ENCODE measurements at regions not wholly inside any gene's neighbourhood (a gene's known extent, or its start where the extent isn't known, plus 50 kb on each side); places are given as distances from the start of the nearest gene placed in this dataset.

DNA sequence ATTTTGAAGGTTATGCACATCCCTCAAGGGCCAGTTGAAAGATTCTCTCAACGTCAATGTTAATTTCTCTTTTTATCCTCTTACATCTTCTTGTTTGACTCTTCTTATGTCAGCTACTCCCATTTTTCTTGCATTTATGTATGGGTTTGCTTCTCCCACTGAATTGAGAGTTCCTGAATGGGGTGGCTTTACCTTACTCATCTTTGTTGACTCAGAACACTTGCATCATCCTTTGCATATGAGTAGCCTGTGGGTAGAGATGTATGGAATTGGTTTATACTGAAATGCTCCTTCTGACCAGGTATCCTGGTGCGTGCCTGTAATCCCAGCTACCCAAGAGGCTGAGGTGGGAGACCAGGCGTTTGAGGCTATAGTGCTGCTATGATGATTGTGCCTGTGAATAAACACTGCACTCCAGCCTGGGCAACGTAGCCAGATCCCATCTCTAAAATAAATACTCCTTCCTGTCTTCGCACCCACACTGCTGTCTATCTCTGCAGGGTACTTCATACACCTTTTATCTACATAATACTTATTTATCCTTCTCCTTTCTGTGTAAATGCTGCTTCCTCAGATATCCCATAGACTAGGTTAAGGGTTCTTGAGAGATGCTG is 123.6 kb upstream of the DPH6 start:
- intact Hi-C loops (cut with micrococcal nuclease) = loop anchor here (5.0 to 10.0 kb wide), 2 partner anchors 122 to 905 kb away; partner anchors contain the start of genes CDIN1 and DPH6
- peaks cover 24% of the 10 kb centered on the region for H3K4me1 Mint-ChIP-seq (ENCODE audit: low read depth)
- H3K9me3 Mint-ChIP-seq = no peaks in the 10 kb centered on the region
- H3K27me3 Mint-ChIP-seq (ENCODE audit: insufficient read depth) = no peaks in the 10 kb centered on the region
- H3K27ac Mint-ChIP-seq = no peak overlapping the region
- no peaks in the 10 kb centered on the region for H3K36me3 Mint-ChIP-seq (ENCODE audit: low read depth)
- H3K4me3 Mint-ChIP-seq = no peak overlapping the region
- no peak for DNase-seq (ENCODE audit: low spot score)

GRCh38 chr15:35671197-35671596 is 125.2 kb upstream of the DPH6 start:
- Mint-ChIP-seq H3K9me3 (no peaks in the 10 kb centered on the region), H3K27ac (no peak overlapping the region)

GRCh38 chr15:35671981-35672380 is 126.0 kb upstream of the DPH6 start:
- intact Hi-C loops (cut with micrococcal nuclease) = loop anchor here (5.0 to 10.0 kb wide), 2 partner anchors 125 to 903 kb away; partner anchors contain the start of genes CDIN1 and DPH6
- DNase-seq (ENCODE audit: low spot score) = no peak
- Mint-ChIP-seq H3K4me3 (no peak overlapping the region), H3K27me3 (ENCODE audit: insufficient read depth) (no peaks in the 10 kb centered on the region), H3K36me3 (ENCODE audit: low read depth) (no peaks in the 10 kb centered on the region), H3K4me1 (ENCODE audit: low read depth) (peaks cover 20% of the 10 kb centered on the region), H3K27ac (no peak overlapping the region), H3K9me3 (no peaks in the 10 kb centered on the region)

More at GRCh38 chr15:35671197-35671596, 125.2 kb upstream of the DPH6 start:
- DNase-seq (ENCODE audit: low spot score) = no peak
- Mint-ChIP-seq H3K27me3 (ENCODE audit: insufficient read depth) (no peaks in the 10 kb centered on the region), H3K4me1 (ENCODE audit: low read depth) (peaks cover 24% of the 10 kb centered on the region), H3K36me3 (ENCODE audit: low read depth) (no peaks in the 10 kb centered on the region), H3K4me3 (no peak overlapping the region)
- intact Hi-C loops (cut with micrococcal nuclease) = loop anchor here (5.0 to 10.0 kb wide), 2 partner anchors 124 to 904 kb away; partner anchors contain the start of genes CDIN1 and DPH6

DNA sequence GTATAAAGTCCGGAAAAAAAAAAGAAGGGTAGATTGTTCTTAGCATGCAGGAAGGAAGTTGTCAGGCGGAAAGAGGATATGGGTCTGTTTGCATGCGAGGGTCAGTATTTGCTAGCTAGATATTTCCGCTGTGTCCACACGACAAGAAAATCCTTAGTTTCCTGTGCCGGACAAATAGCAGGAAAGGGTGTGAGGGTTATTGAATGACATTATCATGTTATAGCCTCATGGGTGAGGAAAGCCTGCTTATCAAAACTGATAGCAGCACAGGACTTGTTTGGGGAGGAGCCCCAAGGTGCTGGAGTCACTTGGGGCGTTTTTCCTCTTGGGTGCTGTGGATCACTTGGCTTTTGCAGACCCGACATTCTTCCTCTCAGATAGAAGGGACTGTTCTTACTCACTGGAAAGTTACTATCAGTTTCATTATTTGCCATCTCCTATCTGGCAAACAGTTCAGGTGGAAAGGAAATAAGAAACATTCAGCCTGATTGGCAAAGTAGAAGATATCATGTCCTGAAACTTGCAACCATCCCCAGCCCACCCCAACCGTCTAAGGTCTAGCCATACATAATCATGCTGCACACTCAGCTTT is 127.2 kb upstream of the DPH6 start:
- Mint-ChIP-seq H3K27ac (peak overlapping the region; percentile 63), H3K4me3 (peak overlapping the region; percentile 61), H3K4me1 (ENCODE audit: low read depth) (peaks cover 14% of the 10 kb centered on the region), H3K9me3 (no peaks in the 10 kb centered on the region), H3K27me3 (ENCODE audit: insufficient read depth) (no peaks in the 10 kb centered on the region), H3K36me3 (ENCODE audit: low read depth) (no peaks in the 10 kb centered on the region)
- no peak for DNase-seq (ENCODE audit: low spot score)
- intact Hi-C loops (cut with micrococcal nuclease) = loop anchor here (1.0 to 10.0 kb wide), 3 partner anchors 16 to 902 kb away; partner anchors contain the start of genes CDIN1 and DPH6

DNA sequence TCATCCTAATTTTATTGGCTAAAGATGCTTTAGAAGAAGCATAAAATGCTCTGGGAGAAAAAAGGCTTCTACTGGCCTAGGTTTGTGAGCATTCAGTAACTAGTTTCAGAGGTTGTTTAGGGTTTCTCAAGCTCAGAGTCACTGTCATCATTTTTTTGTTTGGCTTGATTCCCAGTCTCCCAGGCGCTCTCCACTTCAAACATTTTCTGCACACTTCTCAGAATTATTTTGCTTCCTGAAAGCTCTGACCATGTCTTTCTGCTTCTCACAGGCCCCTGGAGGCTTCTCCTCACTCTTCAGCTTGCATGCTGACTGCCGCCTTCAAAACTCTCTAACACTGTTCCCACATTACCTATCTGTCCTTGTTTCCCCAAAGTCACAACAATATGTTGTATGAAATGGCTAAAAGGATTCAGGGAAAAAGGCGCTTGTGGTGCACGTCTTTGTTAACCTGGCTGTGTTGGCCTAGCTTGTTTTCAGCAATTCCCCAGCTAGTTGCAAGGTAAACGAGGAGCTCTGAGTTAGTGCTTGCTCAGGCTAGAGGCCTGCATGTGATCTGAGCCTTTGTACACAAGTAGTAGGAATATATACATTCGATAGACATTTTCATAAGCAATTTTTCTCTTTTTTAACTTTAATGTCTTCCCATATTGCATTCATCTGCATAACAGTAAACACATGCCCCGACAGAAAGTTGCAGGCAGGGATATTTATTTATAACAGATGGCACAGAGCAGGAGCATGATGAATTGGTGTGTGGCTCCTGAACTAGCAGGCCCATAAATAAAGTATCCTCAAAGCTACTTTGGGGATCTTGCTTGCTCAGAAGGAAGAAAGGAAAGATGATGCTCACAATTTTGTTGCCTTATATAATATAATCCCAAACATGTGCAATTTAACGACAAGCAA is 129.2 kb upstream of the DPH6 start:
- no peak for DNase-seq (ENCODE audit: low spot score)
- no peak overlapping the region for H3K27ac Mint-ChIP-seq
- no peaks in the 10 kb centered on the region for H3K9me3 Mint-ChIP-seq
- intact Hi-C loops (cut with micrococcal nuclease) = loop anchor here (5.0 to 10.0 kb wide), 2 partner anchors 128 to 900 kb away; partner anchors contain the start of genes CDIN1 and DPH6
- H3K36me3 Mint-ChIP-seq (ENCODE audit: low read depth) = no peaks in the 10 kb centered on the region
- H3K4me1 Mint-ChIP-seq (ENCODE audit: low read depth) = peaks cover 13% of the 10 kb centered on the region
- no peak overlapping the region for H3K4me3 Mint-ChIP-seq
- H3K27me3 Mint-ChIP-seq (ENCODE audit: insufficient read depth) = peaks cover 3% of the 10 kb centered on the region

GRCh38 chr15:35678774-35679173 is 132.8 kb upstream of the DPH6 start:
- intact Hi-C loops (cut with micrococcal nuclease) = loop anchor here (10.0 kb wide), 1 partner anchor 896 kb away; the partner anchor contains the start of gene CDIN1
- Mint-ChIP-seq H3K4me1 (ENCODE audit: low read depth) (peaks cover under 1% of the 10 kb centered on the region), H3K4me3 (no peak overlapping the region), H3K9me3 (no peaks in the 10 kb centered on the region), H3K27ac (no peak overlapping the region), H3K27me3 (ENCODE audit: insufficient read depth) (peaks cover 4% of the 10 kb centered on the region), H3K36me3 (ENCODE audit: low read depth) (no peaks in the 10 kb centered on the region)
- DNase-seq (ENCODE audit: low spot score) = no peak

- peaks cover 4% of the 10 kb centered on the region for H3K27me3 Mint-ChIP-seq (ENCODE audit: insufficient read depth)
- intact Hi-C loops (cut with micrococcal nuclease) = loop anchor here (10.0 kb wide), 1 partner anchor 896 kb away; the partner anchor contains the start of gene CDIN1
- H3K9me3 Mint-ChIP-seq = no peaks in the 10 kb centered on the region
- no peaks in the 10 kb centered on the region for H3K4me1 Mint-ChIP-seq (ENCODE audit: low read depth)
- no peaks in the 10 kb centered on the region for H3K36me3 Mint-ChIP-seq (ENCODE audit: low read depth)
- no peak overlapping the region for H3K4me3 Mint-ChIP-seq
- no peak overlapping the region for H3K27ac Mint-ChIP-seq
- no peak for DNase-seq (ENCODE audit: low spot score)
Observed at GRCh38 chr15:35679186-35679585, 133.2 kb upstream of the DPH6 start.

GRCh38 chr15:35680951-35681350 is 135.0 kb upstream of the DPH6 start:
- H3K4me3 Mint-ChIP-seq = no peak overlapping the region
- H3K36me3 Mint-ChIP-seq (ENCODE audit: low read depth) = no peaks in the 10 kb centered on the region
- no peak overlapping the region for H3K27ac Mint-ChIP-seq
- peaks cover 8% of the 10 kb centered on the region for H3K27me3 Mint-ChIP-seq (ENCODE audit: insufficient read depth)
- H3K9me3 Mint-ChIP-seq = no peaks in the 10 kb centered on the region
- intact Hi-C loops (cut with micrococcal nuclease) = no loop called here
- no peaks in the 10 kb centered on the region for H3K4me1 Mint-ChIP-seq (ENCODE audit: low read depth)
- DNase-seq (ENCODE audit: low spot score) = no peak

GRCh38 chr15:35686347-35686746 is 140.4 kb upstream of the DPH6 start:
- intact Hi-C loops (cut with micrococcal nuclease) = no loop called here
- Mint-ChIP-seq H3K9me3 (no peaks in the 10 kb centered on the region), H3K27ac (no peak overlapping the region), H3K4me3 (no peak overlapping the region), H3K4me1 (ENCODE audit: low read depth) (no peaks in the 10 kb centered on the region), H3K27me3 (ENCODE audit: insufficient read depth) (peaks cover 6% of the 10 kb centered on the region), H3K36me3 (ENCODE audit: low read depth) (no peaks in the 10 kb centered on the region)
- DNase-seq (ENCODE audit: low spot score) = no peak

GRCh38 chr15:35689266-35689665 is 143.3 kb upstream of the DPH6 start:
- Mint-ChIP-seq H3K4me3 (no peak overlapping the region), H3K36me3 (ENCODE audit: low read depth) (no peaks in the 10 kb centered on the region), H3K27ac (no peak overlapping the region), H3K9me3 (no peaks in the 10 kb centered on the region), H3K27me3 (ENCODE audit: insufficient read depth) (peaks cover 9% of the 10 kb centered on the region), H3K4me1 (ENCODE audit: low read depth) (no peaks in the 10 kb centered on the region)
- DNase-seq (ENCODE audit: low spot score) = no peak
- intact Hi-C loops (cut with micrococcal nuclease) = no loop called here

- no peaks in the 10 kb centered on the region for H3K4me1 Mint-ChIP-seq (ENCODE audit: low read depth)
- intact Hi-C loops (cut with micrococcal nuclease) = no loop called here
- H3K36me3 Mint-ChIP-seq (ENCODE audit: low read depth) = no peaks in the 10 kb centered on the region
- H3K27me3 Mint-ChIP-seq (ENCODE audit: insufficient read depth) = peaks cover 6% of the 10 kb centered on the region
- H3K9me3 Mint-ChIP-seq = no peaks in the 10 kb centered on the region
- DNase-seq (ENCODE audit: low spot score) = no peak
- H3K27ac Mint-ChIP-seq = no peak overlapping the region
- no peak overlapping the region for H3K4me3 Mint-ChIP-seq
Observed at GRCh38 chr15:35690089-35690488, 144.1 kb upstream of the DPH6 start.

DNA sequence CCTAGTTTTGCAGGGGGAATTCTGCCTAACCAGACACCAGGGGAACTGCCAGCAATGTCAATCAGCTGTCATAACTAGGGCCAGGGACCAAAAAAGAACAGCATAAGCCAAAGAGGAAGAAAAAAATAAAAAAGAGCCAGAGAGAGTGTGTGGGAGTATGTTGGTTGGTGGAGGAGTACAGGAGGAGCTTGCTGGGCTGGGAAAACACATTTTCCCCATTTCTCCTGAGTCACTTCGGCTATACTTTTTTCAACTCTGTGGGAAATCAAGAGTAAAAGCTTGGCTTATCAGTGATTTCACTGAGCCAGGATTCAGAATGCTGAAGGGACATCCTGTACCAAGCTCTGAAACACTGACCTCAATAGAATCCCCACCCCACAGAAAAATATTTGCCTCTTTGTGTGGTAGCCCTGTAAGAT is 144.7 kb upstream of the DPH6 start:
- Mint-ChIP-seq H3K27ac (no peak overlapping the region), H3K4me3 (no peak overlapping the region), H3K4me1 (ENCODE audit: low read depth) (no peaks in the 10 kb centered on the region), H3K36me3 (ENCODE audit: low read depth) (no peaks in the 10 kb centered on the region), H3K9me3 (no peaks in the 10 kb centered on the region), H3K27me3 (ENCODE audit: insufficient read depth) (peaks cover 6% of the 10 kb centered on the region)
- intact Hi-C loops (cut with micrococcal nuclease) = no loop called here
- no peak for DNase-seq (ENCODE audit: low spot score)

All from activated T-helper 1 cell treated with anti-CD3 and anti-CD28 coated beads, Interleukin-12 subunit alpha, Interleukin-12 subunit beta, Interleukin-2, Interleukin-4 antibody, amounts not matched to agents 30 ng/mL and 10 ng/mL and 1 ng/mL, durations not matched to agents 14 hours and 24 hours and 36 hours (primary cell).